Vagina (tissue), 2 donors: ENCODE measurements at regions not wholly inside any gene's neighbourhood (a gene's known extent, or its start where the extent isn't known, plus 50 kb on each side); places are given as distances from the start of the nearest gene placed in this dataset.
A peak's percentile ranks its signal among the peaks of the same experiment; 100 is the strongest.

Source experiments
- DNase-seq, 2 donors: peaks; one replicate each; pipeline ENCODE4 v3.0.0-alpha.2; 2017; ENCODE audit errors: extremely low spot score in 2 of 2
- H3K27ac ChIP-seq: fragments of 200-600 bp; sonication (generic); one replicate; pipeline ENCODE4 v1.5.1; 2019
- H3K27me3 ChIP-seq: fragments of 200-600 bp; sonication (generic); one replicate; pipeline ENCODE4 v1.5.1; 2019
- H3K36me3 ChIP-seq, 2 donors: fragments of 200-600 bp; sonication (generic); one replicate each; pipeline ENCODE4 v1.5.1; 2017 to 2019
- H3K4me1 ChIP-seq: fragments of 200-600 bp; sonication (generic); one replicate; pipeline ENCODE4 v1.5.1; 2019
- H3K4me3 ChIP-seq, 2 donors: fragments of 200-600 bp; sonication (generic); 1 replicate in 1 of 2; 2 replicates in 1 of 2; pipeline ENCODE4 v1.5.1; 2016 to 2019
- H3K9me3 ChIP-seq: fragments of 200-600 bp; sonication (generic); one replicate; pipeline ENCODE4 v1.5.1; 2019
- POLR2A ChIP-seq, 2 donors: fragments of 450-650 bp; IDR thresholded peaks; one replicate each; pipeline ENCODE4 v1.6.1; 2017; ENCODE audit warnings: antibody characterized with exemption in 2 of 2, mild to moderate bottlenecking in 2 of 2, moderate library complexity in 2 of 2
- POLR2AphosphoS5 ChIP-seq, 2 donors: sonication (generic); formaldehyde crosslinking; IDR thresholded peaks; one replicate each; pipeline ENCODE4 v1.9.0; 2017; ENCODE audit warnings: antibody characterized with exemption in 2 of 2, mild to moderate bottlenecking in 2 of 2, low read depth in 1 of 2; ENCODE audit not compliant: insufficient read depth in 1 of 2
- intact Hi-C: fragments of 100-400 bp; cut with DNase I; formaldehyde crosslinking; loops from one replicate; pipeline ENCODE4 v1.15.1; 2023
- TF ChIP-seq, protein P1 (sequence below), 3 experiments: fragments of 450-650 bp in 2 of 3; fragments of 200-600 bp in 1 of 3; sonication (generic) in 1 of 3; IDR thresholded peaks; one replicate each; pipeline ENCODE4 v1.5.1; 2017 to 2019; ENCODE audit warnings: antibody characterized with exemption in 3 of 3, mild to moderate bottlenecking in 2 of 3, moderate library complexity in 2 of 3

DNA sequence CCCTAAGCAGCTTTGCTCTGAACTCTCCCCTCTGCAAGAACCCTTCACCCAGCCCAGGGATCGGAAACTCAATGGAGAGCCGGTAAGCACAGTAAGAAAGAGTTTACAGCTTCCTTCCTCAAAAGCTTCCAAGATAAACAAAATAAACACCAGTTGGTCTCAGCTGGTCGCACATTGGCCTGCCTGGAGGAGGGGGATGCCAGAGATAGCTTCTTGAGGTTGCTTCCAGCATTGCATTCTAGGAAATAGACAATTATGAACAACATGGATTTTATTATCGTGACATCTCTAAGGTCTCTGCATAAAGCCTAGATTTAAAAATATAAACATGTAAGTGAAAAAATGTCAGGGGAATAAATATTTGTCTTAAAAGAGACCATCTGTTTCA is 141.5 kb upstream of the PKDCC start:
- no peak for DNase-seq
- no peak overlapping the region for H3K27ac ChIP-seq
- H3K4me3 ChIP-seq: no peak overlapping the region
- H3K36me3 ChIP-seq: no peaks in the 10 kb centered on the region
- peaks cover 19% of the 10 kb centered on the region for H3K4me1 ChIP-seq
- TF ChIP-seq, protein P1, sequence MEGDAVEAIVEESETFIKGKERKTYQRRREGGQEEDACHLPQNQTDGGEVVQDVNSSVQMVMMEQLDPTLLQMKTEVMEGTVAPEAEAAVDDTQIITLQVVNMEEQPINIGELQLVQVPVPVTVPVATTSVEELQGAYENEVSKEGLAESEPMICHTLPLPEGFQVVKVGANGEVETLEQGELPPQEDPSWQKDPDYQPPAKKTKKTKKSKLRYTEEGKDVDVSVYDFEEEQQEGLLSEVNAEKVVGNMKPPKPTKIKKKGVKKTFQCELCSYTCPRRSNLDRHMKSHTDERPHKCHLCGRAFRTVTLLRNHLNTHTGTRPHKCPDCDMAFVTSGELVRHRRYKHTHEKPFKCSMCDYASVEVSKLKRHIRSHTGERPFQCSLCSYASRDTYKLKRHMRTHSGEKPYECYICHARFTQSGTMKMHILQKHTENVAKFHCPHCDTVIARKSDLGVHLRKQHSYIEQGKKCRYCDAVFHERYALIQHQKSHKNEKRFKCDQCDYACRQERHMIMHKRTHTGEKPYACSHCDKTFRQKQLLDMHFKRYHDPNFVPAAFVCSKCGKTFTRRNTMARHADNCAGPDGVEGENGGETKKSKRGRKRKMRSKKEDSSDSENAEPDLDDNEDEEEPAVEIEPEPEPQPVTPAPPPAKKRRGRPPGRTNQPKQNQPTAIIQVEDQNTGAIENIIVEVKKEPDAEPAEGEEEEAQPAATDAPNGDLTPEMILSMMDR (IDR thresholded peaks at IDR 0.05): no peak
- TF ChIP-seq POLR2A (IDR thresholded peaks at IDR 0.05) (no peak), POLR2AphosphoS5 (IDR thresholded peaks at IDR 0.05; ENCODE audit: insufficient read depth in 1 of 2, low read depth in 1 of 2) (no peak)
- H3K27me3 ChIP-seq: no peaks in the 10 kb centered on the region
- intact Hi-C loops: no loop called here
- no peaks in the 10 kb centered on the region for H3K9me3 ChIP-seq

DNA sequence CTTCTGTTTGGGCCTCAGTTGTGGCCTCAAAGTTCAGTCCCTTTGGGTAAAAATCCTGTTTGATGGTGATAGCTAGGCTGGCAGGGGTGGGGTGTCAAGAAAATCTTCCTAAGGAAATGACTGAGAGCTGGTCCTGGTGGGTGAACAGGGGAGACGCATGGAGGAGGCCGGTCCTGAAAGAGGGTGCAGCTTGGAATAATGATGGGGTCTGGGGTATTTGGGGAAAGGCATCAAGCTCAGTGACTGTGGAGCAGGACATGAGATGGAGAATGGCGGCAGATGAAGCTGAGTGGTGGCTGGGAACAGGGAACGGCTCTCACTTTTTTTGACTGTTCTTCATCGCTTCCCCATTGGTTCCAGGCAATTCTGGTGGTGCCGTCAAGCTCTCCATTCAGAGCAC is 140.7 kb upstream of the PKDCC start:
- no peak for DNase-seq
- intact Hi-C loops: no loop called here
- Histone ChIP-seq H3K9me3 (no peaks in the 10 kb centered on the region), H3K27me3 (no peaks in the 10 kb centered on the region), H3K36me3 (no peaks in the 10 kb centered on the region), H3K27ac (no peak overlapping the region), H3K4me1 (peaks cover 19% of the 10 kb centered on the region), H3K4me3 (no peak overlapping the region)
- no peak for TF ChIP-seq POLR2AphosphoS5 (IDR thresholded peaks at IDR 0.05; ENCODE audit: insufficient read depth in 1 of 2, low read depth in 1 of 2)
- no peak for TF ChIP-seq POLR2A (IDR thresholded peaks at IDR 0.05)
- TF ChIP-seq, protein P1 (IDR thresholded peaks at IDR 0.05): no peak

DNA sequence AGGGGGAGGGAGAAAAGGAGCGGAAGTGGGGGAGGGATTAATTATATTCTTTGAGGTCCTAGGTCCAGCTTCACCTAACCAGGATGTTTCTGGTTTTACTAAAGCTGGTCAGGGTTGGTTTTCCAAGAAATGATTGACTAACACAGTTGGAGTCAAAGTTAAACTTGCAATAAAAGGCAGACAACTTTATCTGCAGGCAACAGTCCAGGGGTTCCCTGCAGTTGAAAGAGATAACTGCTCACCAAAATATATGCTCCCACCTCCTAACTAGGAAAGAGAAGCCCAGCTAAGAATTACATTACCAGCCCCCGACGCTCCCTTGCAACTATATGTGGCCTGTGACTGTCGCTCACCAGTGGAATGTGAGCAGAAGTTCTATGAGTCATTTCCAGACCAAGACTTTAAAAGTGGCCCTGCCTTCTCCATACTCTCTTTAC is 140.0 kb upstream of the PKDCC start:
- intact Hi-C loops: no loop called here
- H3K4me1 ChIP-seq: peaks cover 19% of the 10 kb centered on the region
- no peak for TF ChIP-seq POLR2AphosphoS5 (IDR thresholded peaks at IDR 0.05; ENCODE audit: insufficient read depth in 1 of 2, low read depth in 1 of 2)
- TF ChIP-seq, protein P1 (IDR thresholded peaks at IDR 0.05): no peak
- no peak for TF ChIP-seq POLR2A (IDR thresholded peaks at IDR 0.05)
- H3K4me3 ChIP-seq: no peak overlapping the region
- no peaks in the 10 kb centered on the region for H3K36me3 ChIP-seq
- DNase-seq: no peak
- no peaks in the 10 kb centered on the region for H3K9me3 ChIP-seq
- no peaks in the 10 kb centered on the region for H3K27me3 ChIP-seq
- H3K27ac ChIP-seq: no peak overlapping the region

DNA sequence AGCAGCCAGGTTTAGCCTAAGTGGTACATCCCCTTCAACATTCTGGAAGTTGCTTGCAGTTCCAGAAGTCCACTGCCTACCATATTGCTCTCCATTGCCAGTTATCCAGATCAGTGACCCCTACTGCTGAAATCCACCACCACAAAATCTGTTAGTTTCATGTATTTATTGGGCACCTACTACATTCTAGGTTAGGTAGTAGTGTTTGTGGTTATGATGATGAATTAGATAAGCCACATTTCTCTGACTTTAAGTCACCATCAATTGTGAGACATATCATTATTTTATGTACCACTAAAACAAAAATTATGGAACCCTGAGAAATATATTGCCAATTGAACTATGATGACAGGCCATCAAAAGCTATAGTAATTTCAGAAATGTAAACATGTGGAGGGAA is 139.5 kb upstream of the PKDCC start:
- Histone ChIP-seq H3K4me1 (peaks cover 19% of the 10 kb centered on the region), H3K4me3 (no peak overlapping the region), H3K27ac (no peak overlapping the region), H3K27me3 (no peaks in the 10 kb centered on the region), H3K9me3 (no peaks in the 10 kb centered on the region), H3K36me3 (no peaks in the 10 kb centered on the region)
- DNase-seq: no peak
- intact Hi-C loops: no loop called here
- TF ChIP-seq POLR2A (IDR thresholded peaks at IDR 0.05): no peak
- TF ChIP-seq, protein P1 (IDR thresholded peaks at IDR 0.05): no peak

DNA sequence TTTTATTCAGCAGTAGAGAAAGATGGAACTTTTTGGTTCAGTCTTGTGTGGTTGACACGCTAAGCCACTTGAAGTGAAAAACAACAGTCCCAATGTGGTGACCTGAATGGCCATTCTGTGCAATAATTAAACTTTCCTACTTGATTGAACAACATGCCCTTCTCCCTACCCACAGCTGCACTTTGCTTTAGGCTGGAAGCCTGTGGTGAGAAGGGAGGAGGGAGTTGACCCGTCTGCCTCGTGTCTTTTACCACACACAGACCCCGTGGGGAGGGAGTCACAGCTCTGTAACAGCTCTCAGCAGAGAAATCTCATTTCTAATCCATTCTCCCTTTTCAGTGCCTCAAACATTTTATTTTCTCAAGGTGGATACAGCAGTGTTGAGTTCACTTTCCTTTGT is 138.2 kb upstream of the PKDCC start:
- Histone ChIP-seq H3K4me3 (no peak overlapping the region), H3K36me3 (no peaks in the 10 kb centered on the region), H3K9me3 (no peaks in the 10 kb centered on the region), H3K27ac (no peak overlapping the region), H3K27me3 (no peaks in the 10 kb centered on the region), H3K4me1 (peaks cover 19% of the 10 kb centered on the region)
- TF ChIP-seq POLR2A (IDR thresholded peaks at IDR 0.05) (no peak), POLR2AphosphoS5 (IDR thresholded peaks at IDR 0.05; ENCODE audit: insufficient read depth in 1 of 2, low read depth in 1 of 2) (no peak)
- TF ChIP-seq, protein P1 (IDR thresholded peaks at IDR 0.05): no peak
- peak in 1 of 2 donors; percentile 32 for DNase-seq
- intact Hi-C loops: no loop called here
